HG03025 (cell line): ENCODE measurements at regions not wholly inside any gene's neighbourhood (a gene's known extent, or its start where the extent isn't known, plus 50 kb on each side); places are given as distances from the start of the nearest gene placed in this dataset.
"Not testable (repeated sequence)": the region's sequence is repeated elsewhere in the genome, so short reads cannot be mapped to it uniquely, and the experiment has no call there.

ENCODE experiments used
- ATAC-seq: cut with Tn5 transposase; IDR thresholded peaks from one replicate; pipeline ENCODE4 v1.9.1; 2021; ENCODE audit warnings: mild to moderate bottlenecking, moderate library complexity; ENCODE audit not compliant: unreplicated experiment, low FRiP score

DNA sequence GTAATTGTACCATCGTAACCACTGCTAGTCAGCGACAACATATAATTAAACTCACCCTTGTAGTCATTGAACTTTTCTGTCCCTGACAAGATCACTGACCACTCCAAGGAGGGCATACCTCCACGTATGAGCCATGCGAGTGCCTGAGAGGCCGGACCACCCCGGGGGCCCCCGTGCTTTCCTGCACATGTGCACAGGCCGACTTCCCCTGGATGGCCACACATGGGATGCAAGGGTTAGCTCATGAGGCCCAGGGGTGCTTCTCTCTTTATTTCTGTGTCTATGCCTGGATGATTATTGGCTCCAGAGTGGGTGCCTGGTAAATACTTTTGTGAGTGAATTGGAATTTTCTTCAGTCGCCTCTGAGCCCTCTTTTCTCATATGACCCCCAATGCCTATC lies 82.8 kb upstream of the ZNF536 start:
- ATAC-seq, result no peak

DNA sequence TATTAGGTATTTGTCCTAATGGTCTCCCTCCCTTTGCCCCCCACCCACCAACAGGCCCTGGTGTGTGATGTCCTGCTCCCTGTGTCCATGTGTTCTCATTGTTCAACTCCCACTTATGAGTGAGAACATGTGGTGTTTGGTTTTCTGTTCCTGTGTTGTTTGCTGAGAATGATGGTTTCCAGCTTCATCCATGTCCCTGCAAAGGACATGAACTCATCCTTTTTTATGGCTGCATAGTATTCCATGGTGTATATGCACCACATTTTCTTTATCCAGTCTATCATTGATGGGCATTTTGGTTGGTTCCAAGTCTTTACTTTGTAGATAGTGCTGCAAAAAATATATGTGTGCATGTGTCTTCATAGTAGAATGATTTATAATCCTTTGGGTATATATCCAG lies 81.4 kb upstream of the ZNF536 start:
- not testable (repeated sequence) for ATAC-seq

DNA sequence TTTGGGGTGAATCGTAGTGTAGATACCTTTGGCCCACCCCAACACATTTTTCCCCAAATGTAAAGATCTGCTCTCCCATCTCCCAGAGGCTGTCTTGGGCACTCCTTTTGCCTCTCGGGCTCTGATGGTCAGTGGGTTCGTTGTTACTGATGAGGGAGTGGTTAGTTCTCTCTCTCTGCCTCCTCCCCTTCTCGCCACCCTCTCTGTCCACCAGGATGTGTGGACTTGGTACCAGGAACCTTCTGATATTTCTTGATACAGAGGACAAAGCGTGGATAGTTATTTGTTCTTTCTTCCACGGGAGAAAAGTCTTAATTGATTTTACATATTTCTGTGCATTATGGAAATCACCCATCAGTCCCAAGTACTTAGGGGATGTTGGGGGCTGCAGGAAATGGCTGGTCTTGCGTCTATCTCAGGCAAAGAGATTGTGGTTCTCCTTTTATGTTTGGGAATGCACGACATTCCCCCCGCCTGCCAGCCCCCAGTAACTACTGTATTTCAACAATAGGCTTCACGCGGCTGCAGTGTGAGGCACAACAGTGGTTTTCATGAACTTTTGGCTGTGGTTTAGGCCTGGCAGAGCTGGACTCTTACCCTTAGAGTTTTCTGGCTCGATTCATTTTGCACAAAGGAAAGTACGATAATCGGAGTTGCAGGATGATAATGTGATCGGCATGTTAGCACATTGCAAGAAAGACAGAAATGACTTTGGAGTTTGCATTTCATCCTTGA lies 79.0 kb upstream of the ZNF536 start:
- no peak for ATAC-seq

DNA sequence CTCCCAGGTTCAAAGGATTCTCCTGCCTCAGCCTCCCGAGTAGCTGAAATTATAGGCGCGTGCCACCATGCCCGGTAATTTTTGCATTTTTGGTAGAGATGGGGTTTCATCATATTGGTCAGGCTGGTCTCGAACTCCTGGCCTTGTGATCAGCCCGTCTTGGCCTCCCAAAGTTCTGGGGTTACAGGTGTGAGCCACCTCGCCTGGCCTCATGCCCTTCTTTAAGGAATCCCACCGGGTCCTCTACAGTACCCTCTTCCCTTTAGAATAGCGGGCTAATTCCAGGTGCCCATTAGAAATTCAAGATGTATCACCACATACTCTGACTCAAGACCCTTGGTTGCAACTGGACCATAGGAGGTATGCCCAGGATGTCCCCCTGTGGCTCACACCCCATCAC lies 74.2 kb upstream of the ZNF536 start:
- no peak for ATAC-seq

DNA sequence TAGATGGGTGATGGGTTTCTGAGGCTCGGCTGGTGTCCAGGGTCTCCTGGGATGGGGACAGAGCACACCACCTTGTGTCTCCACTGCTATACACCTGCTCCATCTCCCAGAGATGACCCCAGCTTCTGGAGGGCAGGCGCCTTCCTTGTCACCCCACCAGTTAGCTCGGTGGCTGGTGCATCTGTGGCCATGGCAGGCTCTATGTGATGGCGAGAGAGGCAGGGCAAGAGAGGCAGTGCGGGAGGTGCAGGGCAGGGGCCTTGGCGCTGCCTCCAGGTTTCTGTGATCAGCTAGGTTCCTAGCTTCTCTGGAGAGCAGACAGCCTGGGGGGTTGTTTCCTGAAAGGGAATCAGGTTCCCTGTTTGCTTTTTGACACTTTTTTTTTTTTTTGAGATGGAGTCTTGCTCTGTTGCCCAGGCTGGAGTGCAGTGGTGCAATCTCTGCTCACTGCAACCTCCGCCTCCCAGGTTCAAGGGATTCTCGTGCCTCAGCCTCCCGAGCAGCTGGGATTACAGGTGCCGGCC lies 69.0 kb upstream of the ZNF536 start:
- no peak for ATAC-seq

DNA sequence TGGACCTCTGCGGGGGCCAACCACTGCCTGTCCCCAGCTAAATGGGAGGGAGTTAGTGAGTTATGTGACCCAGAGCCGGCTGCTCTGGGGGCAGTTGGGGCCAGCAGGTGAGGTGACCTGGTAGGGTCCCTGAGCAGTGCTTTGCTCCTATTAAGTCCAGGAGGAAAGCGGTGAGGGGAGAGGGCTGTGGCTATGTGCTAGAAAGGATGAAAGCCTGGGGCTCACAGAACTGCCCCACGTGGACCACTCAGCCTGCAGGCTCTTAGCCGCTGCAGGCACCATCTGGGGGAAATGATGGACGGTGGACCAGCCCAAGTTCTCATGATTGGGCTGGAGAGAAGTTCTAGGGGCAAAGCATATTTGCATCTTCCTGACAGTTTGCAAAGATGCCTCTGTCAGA lies 67.6 kb upstream of the ZNF536 start:
- ATAC-seq, result no peak

DNA sequence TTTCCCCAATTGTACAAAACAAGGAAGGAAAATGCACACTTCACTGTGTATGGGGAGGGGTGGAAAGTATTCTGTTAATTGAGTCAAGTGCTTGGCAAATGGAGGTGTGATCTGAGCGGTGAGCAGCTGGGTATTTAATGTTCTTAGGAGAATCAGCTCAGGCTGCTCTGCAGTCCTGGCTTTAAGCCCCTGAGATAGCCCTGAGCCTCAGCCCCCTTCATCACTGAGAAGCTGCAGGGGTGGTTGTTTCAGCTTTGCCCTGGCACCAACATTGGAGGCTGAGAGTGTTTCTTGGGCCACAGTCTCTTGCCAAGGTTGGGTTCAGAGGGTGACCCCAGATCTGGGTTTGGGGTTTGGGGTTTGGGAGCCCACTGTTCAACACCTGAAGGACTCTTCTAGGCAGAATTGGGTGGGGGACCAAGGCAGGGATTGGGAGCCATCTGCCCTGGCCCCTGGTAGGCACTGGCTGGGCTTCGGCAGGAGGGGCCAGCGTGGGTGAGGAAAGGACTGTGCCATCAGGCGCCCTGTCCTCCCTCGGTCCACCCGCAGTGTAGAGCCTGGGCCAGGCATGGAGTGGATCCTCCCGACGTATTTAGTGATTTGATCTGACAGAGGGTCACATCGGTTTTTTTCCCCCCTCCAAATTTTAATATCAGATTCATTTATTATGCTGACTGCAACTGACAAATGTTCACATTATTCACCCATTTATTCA lies 66.7 kb upstream of the ZNF536 start:
- no peak for ATAC-seq

DNA sequence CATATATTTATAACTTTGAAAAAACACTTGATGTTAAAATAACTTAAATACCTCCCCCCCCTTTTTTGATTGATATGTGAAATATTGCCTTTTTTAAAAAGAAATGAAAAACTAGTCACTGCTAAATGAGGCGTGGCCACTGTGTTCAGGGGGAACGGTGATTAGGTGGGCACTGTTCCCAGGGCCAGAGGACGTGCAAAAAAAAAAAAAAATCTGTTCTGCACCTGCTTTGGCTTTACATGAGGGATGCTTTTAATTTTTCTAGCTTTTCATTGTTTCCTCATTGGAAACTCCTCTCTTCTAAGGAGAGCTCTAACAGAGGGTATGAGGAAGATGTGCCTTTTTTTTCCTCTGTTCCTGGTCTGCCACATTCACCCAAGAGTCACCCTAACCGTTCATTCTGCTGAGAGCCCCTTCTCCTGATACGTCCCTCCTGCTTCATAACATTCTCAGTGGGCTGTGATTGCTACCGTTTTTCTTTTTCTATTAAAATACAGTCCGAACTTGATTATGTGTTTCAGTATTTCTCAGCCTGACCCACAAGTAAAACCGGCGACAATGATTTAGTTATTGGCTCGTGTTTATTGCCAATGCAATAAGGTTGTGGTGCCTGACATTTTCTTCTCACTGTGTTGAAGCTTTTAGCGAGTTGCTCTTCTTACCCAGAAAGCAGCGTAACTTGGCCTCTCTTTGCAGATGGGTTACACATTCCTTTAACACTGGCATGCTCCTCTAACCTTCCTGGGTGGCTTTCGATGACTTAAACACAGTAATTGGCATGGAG lies 64.8 kb upstream of the ZNF536 start:
- no peak for ATAC-seq

DNA sequence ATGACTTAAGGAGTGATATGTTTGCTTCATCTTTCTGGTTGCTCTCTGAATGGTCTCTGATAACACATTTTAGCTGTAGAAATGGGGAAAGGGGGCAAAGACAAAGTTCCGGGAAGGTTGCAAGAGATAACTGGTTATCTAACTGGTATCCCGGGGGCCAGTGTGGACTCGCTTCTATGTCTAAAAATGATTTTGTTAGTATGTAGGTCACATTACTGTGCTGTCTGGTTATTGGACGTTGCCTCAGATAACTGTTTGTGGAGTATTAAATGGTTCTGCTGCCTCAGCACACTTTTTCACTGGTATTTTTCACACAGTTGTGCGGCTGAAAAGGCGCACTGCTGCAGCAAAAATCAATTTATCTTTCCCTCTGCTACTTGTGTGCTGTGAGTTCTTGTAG lies 63.0 kb upstream of the ZNF536 start:
- ATAC-seq, result no peak

DNA sequence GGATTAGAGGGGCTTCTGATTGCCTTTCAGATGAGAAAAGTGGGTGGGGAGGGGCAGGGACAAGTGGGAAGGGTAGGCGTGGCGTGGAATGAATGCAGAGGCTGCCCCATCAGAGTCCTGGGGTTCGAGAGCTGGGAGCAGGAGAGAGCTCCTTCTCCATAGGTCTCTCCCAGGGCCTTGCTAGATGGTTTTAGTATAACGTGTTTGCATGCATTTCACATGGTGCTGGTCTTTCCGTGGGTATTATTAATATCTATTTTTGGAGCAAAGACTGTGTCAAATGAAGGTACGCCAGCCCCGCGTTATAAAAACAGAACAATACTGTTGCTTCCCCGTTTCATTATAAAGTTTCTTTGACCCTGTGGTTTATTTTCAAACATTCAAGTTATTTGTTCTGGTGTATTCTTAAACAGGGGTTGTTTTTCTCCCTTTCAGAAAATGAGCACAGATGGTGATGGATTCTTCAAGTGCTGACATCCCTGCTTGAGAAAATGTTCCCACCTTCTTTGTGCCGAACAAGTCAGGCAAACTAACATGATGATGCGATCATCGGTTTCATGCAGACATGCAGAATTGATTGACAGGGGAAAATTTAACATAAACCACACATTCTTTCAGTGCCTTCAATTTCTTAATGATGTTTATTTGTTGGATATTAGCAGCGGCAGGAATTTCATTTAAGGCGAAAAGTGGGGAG lies 62.1 kb upstream of the ZNF536 start:
- no peak for ATAC-seq

DNA sequence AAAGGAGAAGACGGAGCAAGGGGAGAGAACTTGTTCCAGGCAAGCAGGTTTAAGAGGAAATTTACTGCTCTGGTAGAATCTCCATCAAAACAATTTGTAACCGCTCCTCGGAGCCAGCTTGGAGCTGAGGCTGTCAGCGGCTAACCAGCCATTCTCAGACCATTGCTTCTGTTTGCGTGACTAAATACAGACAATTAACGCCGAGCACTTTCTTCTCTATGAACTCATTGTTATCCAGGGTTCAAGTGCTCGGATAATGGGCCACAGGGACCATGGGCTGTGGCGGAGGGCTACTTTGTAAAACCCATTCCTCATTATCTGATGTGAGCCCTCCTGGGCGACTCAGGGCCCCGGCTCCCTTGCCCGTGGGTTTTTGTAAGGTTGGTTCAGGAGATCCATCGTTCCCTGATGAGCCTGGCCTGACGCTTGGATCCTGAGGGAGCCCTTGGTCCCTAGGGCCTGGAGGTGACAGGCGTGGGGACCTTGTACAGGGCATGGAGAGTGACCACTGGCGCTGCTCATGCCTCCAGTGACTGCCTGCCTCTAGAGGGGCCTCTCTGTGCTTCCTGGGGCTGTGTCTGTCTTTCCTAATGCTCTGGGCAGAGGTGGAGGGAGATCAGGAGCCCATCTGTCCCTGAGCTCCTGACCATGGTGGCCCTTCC lies 61.5 kb upstream of the ZNF536 start:
- ATAC-seq, result no peak

DNA sequence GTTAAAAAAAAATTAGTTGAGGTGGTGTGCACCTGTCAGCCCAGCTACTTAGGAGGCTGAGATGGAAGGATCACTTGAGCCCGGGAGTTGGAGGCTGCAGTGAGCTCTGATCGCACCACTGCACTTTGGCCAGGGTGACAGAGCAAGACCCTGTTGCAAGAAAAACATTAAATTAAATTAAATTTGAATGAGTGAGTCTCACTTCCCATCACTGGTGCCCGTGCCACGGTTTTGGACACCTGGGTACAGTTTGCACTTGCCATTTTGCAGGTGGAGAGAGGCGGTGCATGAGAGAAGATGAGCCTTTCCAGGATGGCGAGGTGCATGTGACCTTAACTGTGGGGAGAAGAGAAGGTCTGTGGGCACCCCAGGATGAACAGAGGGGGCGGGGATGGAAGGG lies 60.3 kb upstream of the ZNF536 start:
- ATAC-seq, result no peak

DNA sequence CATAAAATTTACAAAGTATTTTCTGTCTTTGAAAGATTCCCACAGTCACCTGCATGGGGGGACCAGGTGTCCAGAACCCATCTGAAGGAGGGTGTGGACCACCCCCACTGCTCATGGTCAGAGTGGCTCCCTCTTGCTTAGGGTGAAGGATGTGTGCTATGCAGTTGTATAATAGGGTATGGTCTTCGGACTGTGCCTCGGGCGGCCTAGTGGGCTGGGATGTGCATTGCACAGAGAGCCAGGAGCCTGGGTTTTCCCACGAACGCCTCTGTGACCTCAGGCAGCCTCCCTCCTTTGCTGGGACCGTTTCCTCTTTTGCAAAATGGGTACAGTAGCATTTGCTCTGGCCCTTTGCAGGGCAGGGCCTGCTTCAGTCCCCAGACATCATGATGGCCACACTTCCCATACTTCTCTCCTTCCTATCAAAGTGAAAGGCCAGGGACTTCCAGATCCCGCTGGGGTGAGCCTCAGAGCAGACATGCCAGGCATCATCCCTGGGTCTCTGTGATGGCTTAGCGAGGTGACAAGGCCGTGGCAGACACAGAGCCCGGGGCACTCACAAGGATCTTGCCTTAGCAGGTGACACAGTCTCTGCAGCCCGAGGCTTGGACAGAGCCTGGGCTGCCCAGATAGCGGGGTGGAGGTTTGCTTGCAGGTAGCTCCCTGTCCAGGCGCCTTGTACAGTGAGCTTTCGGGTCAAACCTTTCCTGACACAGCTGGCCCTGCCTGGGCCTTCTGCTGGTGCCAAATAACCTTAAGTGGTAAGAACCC lies 59.4 kb upstream of the ZNF536 start:
- ATAC-seq, result no peak

DNA sequence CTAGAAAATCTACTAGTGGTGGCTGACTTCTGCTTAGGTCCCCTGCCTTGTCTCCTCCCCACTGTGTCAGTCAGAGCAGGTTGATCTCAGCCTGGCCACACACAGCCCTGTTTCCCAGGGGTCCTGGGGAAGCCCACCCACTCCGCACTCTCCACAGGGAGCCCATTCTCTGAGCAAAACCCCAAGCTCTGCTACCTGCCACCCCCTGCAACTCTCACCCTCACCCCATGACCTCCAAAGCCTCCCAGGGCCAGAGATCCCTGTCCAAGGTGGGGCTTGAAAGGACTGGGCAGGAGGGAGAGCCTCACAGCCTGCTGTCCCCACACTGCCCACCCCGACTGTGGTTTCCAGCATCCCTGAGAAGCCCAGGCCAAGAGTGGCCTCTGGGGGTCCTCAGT lies 58.8 kb upstream of the ZNF536 start:
- ATAC-seq, result no peak

DNA sequence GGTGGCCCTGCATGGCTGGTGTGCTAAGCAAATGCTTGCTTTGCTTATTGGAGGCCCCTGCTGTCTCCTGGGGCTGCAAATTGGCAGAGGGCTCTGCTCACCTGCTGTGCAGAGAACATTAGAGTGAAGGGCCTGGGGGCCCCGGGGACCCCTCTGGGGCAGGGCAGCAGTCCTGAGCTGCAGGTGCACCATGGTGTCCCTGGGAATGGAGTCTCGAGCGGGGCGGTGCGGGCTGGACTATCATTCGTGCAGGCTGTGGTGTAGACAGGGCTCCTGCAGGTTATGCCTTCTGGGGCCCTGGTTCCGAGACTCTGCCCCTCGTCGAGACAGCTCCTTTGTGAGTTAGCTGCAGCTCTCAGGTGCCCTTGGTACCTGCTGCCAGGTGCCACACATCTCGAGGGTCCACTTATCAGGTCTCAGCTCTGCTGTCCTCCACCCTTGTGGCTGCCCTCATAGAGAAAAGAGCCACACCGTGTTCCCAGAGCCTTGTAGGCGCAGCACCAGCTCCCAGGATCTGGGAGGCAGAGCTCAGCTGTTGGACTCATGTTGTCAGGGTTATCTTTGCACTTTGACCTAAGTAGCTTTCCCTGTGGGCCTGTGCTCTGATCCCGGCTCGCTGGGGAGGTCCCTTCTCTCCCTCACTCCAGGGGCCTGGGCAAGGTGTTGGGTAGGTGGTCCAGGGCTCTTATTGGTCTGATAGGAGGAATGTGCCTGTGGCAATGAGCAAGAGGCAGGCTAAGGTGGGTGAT lies 58.0 kb upstream of the ZNF536 start:
- ATAC-seq, result no peak

DNA sequence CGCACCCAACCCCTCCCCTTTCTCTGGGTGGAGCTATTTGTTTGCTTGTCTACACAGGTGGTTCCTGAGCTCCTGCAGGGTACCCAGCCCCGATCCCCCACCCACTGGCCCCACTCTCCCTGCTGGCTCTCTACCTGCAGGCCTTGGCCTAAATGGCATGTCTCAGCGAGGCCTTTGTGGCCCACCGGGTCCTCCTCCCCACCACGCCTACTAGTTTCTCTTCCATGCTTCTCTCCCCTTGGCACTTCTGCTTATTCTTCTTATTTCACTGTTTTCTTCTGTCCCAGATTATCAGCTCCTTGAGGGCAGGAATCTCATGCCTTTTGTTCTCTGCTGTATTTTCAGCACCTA lies 57.4 kb upstream of the ZNF536 start:
- ATAC-seq, result no peak

DNA sequence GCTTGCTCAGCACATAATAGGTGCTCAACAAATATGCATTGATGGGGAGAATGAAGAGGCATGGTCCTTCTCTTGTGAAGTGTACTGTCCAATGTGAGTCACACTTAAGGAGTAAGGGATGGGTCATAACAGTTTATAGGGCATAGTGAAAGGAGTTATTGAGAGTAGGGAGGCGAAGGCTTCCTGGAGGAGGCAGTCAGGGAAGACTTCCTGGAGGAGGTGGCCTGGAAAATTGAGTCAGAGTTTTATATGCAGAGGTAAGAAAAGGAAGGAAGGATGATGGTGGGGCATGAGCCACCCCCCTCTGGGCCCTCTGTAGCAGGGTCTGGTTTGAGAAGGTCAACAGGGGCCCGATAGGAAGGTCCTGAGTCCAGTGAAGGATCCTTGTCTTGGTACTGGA lies 57.0 kb upstream of the ZNF536 start:
- no peak for ATAC-seq

DNA sequence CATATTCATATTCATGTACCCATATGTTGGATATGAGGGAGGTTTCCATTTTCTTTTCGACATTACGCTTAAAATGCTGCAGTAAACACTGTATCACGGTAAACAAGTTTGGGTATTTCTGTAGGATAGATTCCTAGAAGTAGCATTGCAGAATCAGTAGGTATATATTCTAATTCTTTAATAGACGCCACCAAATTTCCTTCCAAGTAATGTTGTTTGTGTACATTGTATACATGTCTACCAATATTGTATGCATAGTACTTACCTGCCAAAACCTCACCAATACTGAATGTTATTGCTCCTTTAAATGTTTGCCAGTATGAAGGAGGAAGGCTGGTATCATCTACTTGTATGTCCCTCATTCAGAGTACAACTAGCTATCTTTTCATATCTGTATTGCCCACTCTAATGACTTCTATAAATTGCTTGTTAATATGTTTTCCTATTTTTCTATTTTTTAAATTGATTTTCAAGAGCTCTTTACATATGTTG lies 56.1 kb upstream of the ZNF536 start:
- ATAC-seq, result no peak
